ENCODE measurements at regions not wholly inside any gene's neighbourhood (a gene's known extent, or its start where the extent isn't known, plus 50 kb on each side); places are given as distances from the start of the nearest gene placed in this dataset.

- TF ChIP-seq EZH2phosphoT487 (IDR thresholded peaks at IDR 0.05; ENCODE audit: borderline replicate concordance): no peak
- no peak for TF ChIP-seq CTCF (conservative IDR thresholded peaks at IDR 0.05; ENCODE audit: low read length)
- Histone ChIP-seq H3K36me3 (ENCODE audit: insufficient read depth, low read length) (no peaks in the 10 kb centered on the region), H3K27me3 (ENCODE audit: insufficient read depth, low read length, poor library complexity, severe bottlenecking) (no peaks in the 10 kb centered on the region), H3K9ac (ENCODE audit: low read depth, low read length, poor library complexity, severe bottlenecking) (no peak overlapping the region), H3F3A (ENCODE audit: low read depth) (no peaks in the 10 kb centered on the region), H3K4me3 (ENCODE audit: low read length, poor library complexity, severe bottlenecking) (no peak overlapping the region), H4K20me1 (ENCODE audit: insufficient read depth, low read length, poor library complexity, severe bottlenecking) (no peaks in the 10 kb centered on the region), H3K4me2 (ENCODE audit: low read depth, low read length, poor library complexity, severe bottlenecking) (no peak overlapping the region), H3K4me1 (ENCODE audit: insufficient read depth, low read length, poor library complexity, severe bottlenecking) (no peaks in the 10 kb centered on the region), H2AFZ (ENCODE audit: low read length) (no peak overlapping the region; the same call in 1 of the 2 replicates), H3K79me2 (ENCODE audit: insufficient read depth, low read length) (no peaks in the 10 kb centered on the region), H3K9me2 (replicated peaks; ENCODE audit: low read depth, low read length) (no peaks in the 10 kb centered on the region), H3K9me3 (ENCODE audit: insufficient read depth, low read depth, low read length) (no peaks in the 10 kb centered on the region)
Observed at GRCh38 chr5:142412581-142412980, 87.8 kb upstream of the SPRY4 start.

GRCh38 chr5:142411656-142412425 is 87.0 kb upstream of the SPRY4 start:
- H3K36me3 ChIP-seq (ENCODE audit: insufficient read depth, low read length): no peaks in the 10 kb centered on the region
- H3K4me3 ChIP-seq (ENCODE audit: low read length, poor library complexity, severe bottlenecking): no peak overlapping the region
- no peak overlapping the region for H3K4me2 ChIP-seq (ENCODE audit: low read depth, low read length, poor library complexity, severe bottlenecking)
- H3F3A ChIP-seq (ENCODE audit: low read depth): no peaks in the 10 kb centered on the region
- no peak overlapping the region for H2AFZ ChIP-seq (ENCODE audit: low read length)
- TF ChIP-seq EZH2phosphoT487 (IDR thresholded peaks at IDR 0.05; ENCODE audit: borderline replicate concordance): no peak
- TF ChIP-seq CTCF (conservative IDR thresholded peaks at IDR 0.05; ENCODE audit: low read length): no peak
- no peaks in the 10 kb centered on the region for H3K4me1 ChIP-seq (ENCODE audit: insufficient read depth, low read length, poor library complexity, severe bottlenecking)
- H4K20me1 ChIP-seq (ENCODE audit: insufficient read depth, low read length, poor library complexity, severe bottlenecking): no peaks in the 10 kb centered on the region
- H3K9ac ChIP-seq (ENCODE audit: low read depth, low read length, poor library complexity, severe bottlenecking): no peak overlapping the region
- no peaks in the 10 kb centered on the region for H3K9me3 ChIP-seq (ENCODE audit: insufficient read depth, low read depth, low read length)
- no peaks in the 10 kb centered on the region for H3K27me3 ChIP-seq (ENCODE audit: insufficient read depth, low read length, poor library complexity, severe bottlenecking)
- H3K9me2 ChIP-seq (replicated peaks; ENCODE audit: low read depth, low read length): no peaks in the 10 kb centered on the region
- no peaks in the 10 kb centered on the region for H3K79me2 ChIP-seq (ENCODE audit: insufficient read depth, low read length)

DNA sequence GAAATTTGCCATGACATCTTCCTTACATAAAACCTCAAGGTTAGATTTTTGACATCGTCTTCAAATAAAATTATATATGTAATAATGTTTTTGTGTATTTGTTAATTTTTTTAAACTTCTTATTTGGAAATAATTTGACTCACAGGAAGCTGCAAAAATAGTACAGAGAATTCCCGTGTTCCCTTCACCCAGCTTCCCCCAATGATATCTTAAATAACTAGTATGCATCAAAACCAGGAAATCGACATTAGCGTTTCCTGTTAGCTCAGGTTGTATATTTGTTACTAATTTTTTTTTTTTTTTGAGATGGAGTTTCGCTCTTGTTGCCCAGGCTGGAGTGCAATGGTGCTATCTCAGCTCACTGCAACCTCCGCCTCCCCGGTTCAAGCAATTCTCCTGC is 86.3 kb upstream of the SPRY4 start:
- no peak for TF ChIP-seq EZH2phosphoT487 (IDR thresholded peaks at IDR 0.05; ENCODE audit: borderline replicate concordance)
- no peak for TF ChIP-seq CTCF (conservative IDR thresholded peaks at IDR 0.05; ENCODE audit: low read length)
- Histone ChIP-seq H2AFZ (ENCODE audit: low read length) (no peak overlapping the region), H3F3A (ENCODE audit: low read depth) (no peaks in the 10 kb centered on the region), H4K20me1 (ENCODE audit: insufficient read depth, low read length, poor library complexity, severe bottlenecking) (no peaks in the 10 kb centered on the region), H3K9ac (ENCODE audit: low read depth, low read length, poor library complexity, severe bottlenecking) (no peak overlapping the region), H3K27me3 (ENCODE audit: insufficient read depth, low read length, poor library complexity, severe bottlenecking) (no peaks in the 10 kb centered on the region), H3K79me2 (ENCODE audit: insufficient read depth, low read length) (no peaks in the 10 kb centered on the region), H3K4me3 (ENCODE audit: low read length, poor library complexity, severe bottlenecking) (no peak overlapping the region), H3K36me3 (ENCODE audit: insufficient read depth, low read length) (no peaks in the 10 kb centered on the region), H3K9me2 (replicated peaks; ENCODE audit: low read depth, low read length) (no peaks in the 10 kb centered on the region), H3K4me1 (ENCODE audit: insufficient read depth, low read length, poor library complexity, severe bottlenecking) (no peaks in the 10 kb centered on the region), H3K9me3 (ENCODE audit: insufficient read depth, low read depth, low read length) (no peaks in the 10 kb centered on the region), H3K4me2 (ENCODE audit: low read depth, low read length, poor library complexity, severe bottlenecking) (no peak overlapping the region)

All from Loucy (cell line).